WTC11 (cell line): ENCODE measurements at regions not wholly inside any gene's neighbourhood (a gene's known extent, or its start where the extent isn't known, plus 50 kb on each side); places are given as distances from the start of the nearest gene placed in this dataset.

Experiments used
- ATAC-seq: fragments of 200-7000 bp; cut with Tn5 transposase; 2 replicates; pipeline ENCODE4 v1.10.0; 2021; ENCODE audit warnings: mild to moderate bottlenecking, moderate library complexity
- CTCF ChIA-PET: fragments of 300-600 bp; sonication (Branson Sonifier 250); formaldehyde crosslinking; loops from one replicate; lab custom pipeline; 2021; ENCODE audit warnings: antibody characterized with exemption; lab: Charles Lee
- POLR2A ChIA-PET: fragments of 350-600 bp; sonication (Branson Sonifier 250); formaldehyde crosslinking; loops from one replicate; lab custom pipeline; 2021; ENCODE audit warnings: antibody characterized with exemption; lab: Charles Lee
- DNase-seq: peaks from one replicate; pipeline ENCODE4 v3.0.0; 2021; ENCODE audit warnings: low spot score
- H3K27ac Mint-ChIP-seq: 2 replicates; pipeline ENCODE4 v1.8.0; 2021; ENCODE audit warnings: mixed read lengths
- H3K27me3 Mint-ChIP-seq: 2 replicates; pipeline ENCODE4 v1.8.0; 2021; ENCODE audit warnings: low read depth, mild to moderate bottlenecking, moderate library complexity, mixed read lengths
- H3K36me3 Mint-ChIP-seq: 2 replicates; pipeline ENCODE4 v1.8.0; 2021; ENCODE audit warnings: mixed read lengths
- H3K4me1 Mint-ChIP-seq: 2 replicates; pipeline ENCODE4 v1.8.0; 2022; ENCODE audit warnings: mixed read lengths
- H3K4me3 Mint-ChIP-seq: 2 replicates; pipeline ENCODE4 v1.8.0; 2021; ENCODE audit warnings: mild to moderate bottlenecking, moderate library complexity, mixed read lengths
- H3K9me3 Mint-ChIP-seq: 2 replicates; pipeline ENCODE4 v1.8.0; 2021; ENCODE audit warnings: mixed read lengths
- AFF4 ChIP-seq: sonication (generic); formaldehyde crosslinking; IDR thresholded peaks from 2 replicates; pipeline ENCODE4 v1.8.1; 2023; ENCODE audit warnings: mild to moderate bottlenecking, missing genetic modification reagents, borderline replicate concordance
- CREB1 ChIP-seq: sonication (generic); formaldehyde crosslinking; IDR thresholded peaks from 2 replicates; pipeline ENCODE4 v1.8.0; 2023; ENCODE audit warnings: mild to moderate bottlenecking, missing genetic modification reagents
- E2F1 ChIP-seq: sonication (generic); formaldehyde crosslinking; IDR thresholded peaks from 2 replicates; pipeline ENCODE4 v1.8.0; 2022; ENCODE audit warnings: mild to moderate bottlenecking, missing genetic modification reagents
- GRHL2 ChIP-seq: fragments of 250-450 bp; sonication (Bioruptor Pico); IDR thresholded peaks from 2 replicates; pipeline ENCODE4 v1.8.0; 2022; ENCODE audit warnings: mild to moderate bottlenecking, moderate library complexity; ENCODE audit not compliant: insufficient replicate concordance, severe bottlenecking
- NFE2L1 ChIP-seq: sonication (generic); formaldehyde crosslinking; IDR thresholded peaks from 2 replicates; pipeline ENCODE4 v1.8.1; 2023; ENCODE audit warnings: missing genetic modification reagents
- NR1H2 ChIP-seq: sonication (generic); formaldehyde crosslinking; IDR thresholded peaks from 2 replicates; pipeline ENCODE4 v1.9.0; 2021; ENCODE audit warnings: mild to moderate bottlenecking, moderate library complexity, missing genetic modification reagents
- NR3C1 ChIP-seq: sonication (generic); formaldehyde crosslinking; conservative IDR thresholded peaks from 2 replicates; pipeline ENCODE4 v1.8.1; 2023; ENCODE audit warnings: low read depth, mild to moderate bottlenecking, missing genetic modification reagents
- PRRX2 ChIP-seq: fragments of 250-450 bp; sonication (Bioruptor Pico); IDR thresholded peaks from 2 replicates; pipeline ENCODE4 v1.8.0; 2021; ENCODE audit warnings: mild to moderate bottlenecking
- ZBTB21 ChIP-seq: sonication (generic); formaldehyde crosslinking; IDR thresholded peaks from 2 replicates; pipeline ENCODE4 v1.8.1; 2023; ENCODE audit warnings: mild to moderate bottlenecking, missing genetic modification reagents, borderline replicate concordance
- ZNF512 ChIP-seq: sonication (generic); formaldehyde crosslinking; IDR thresholded peaks from 2 replicates; pipeline ENCODE4 v1.8.1; 2022; ENCODE audit warnings: missing genetic modification reagents, borderline replicate concordance
- ZNF532 ChIP-seq: fragments of 250-450 bp; sonication (Bioruptor Pico); IDR thresholded peaks from 2 replicates; pipeline ENCODE4 v1.9.0; 2021; ENCODE audit warnings: mild to moderate bottlenecking, borderline replicate concordance

GRCh38 chr9:13729955-13730354 is 450.5 kb upstream of the MPDZ start (continued):
- TF ChIP-seq ZNF532 (CRISPR knock-in tag) (no peak), NR1H2 (CRISPR knock-in tag) (no peak), GRHL2 (CRISPR knock-in tag) (no peak), ZBTB21 (no peak), NR3C1 (CRISPR knock-in tag) (no peak)

GRCh38 chr9:13728917-13729811 is 449.7 kb upstream of the MPDZ start:
- DNase-seq = no peak
- Mint-ChIP-seq H3K36me3 (no peaks in the 10 kb centered on the region), H3K4me3 (no peak overlapping the region), H3K9me3 (no peaks in the 10 kb centered on the region), H3K27me3 (no peaks in the 10 kb centered on the region), H3K4me1 (no peaks in the 10 kb centered on the region), H3K27ac (no peak overlapping the region)
- POLR2A ChIA-PET = no interaction called here
- CTCF ChIA-PET = no interaction called here
- TF ChIP-seq E2F1 (CRISPR knock-in tag) = no peak
- TF ChIP-seq ZBTB21 = no peak
- TF ChIP-seq ZNF532 (CRISPR knock-in tag) = no peak
- TF ChIP-seq NR3C1 (CRISPR knock-in tag) = no peak
- TF ChIP-seq PRRX2 (CRISPR knock-in tag) = no peak
- no peak for TF ChIP-seq ZNF512 (CRISPR knock-in tag)
- no peak for TF ChIP-seq AFF4
- no peak for TF ChIP-seq CREB1 (CRISPR knock-in tag)
- TF ChIP-seq NFE2L1 (CRISPR knock-in tag) = no peak
- ATAC-seq = no peak
